K562 (cell line): ENCODE measurements at regions not wholly inside any gene's neighbourhood (a gene's known extent, or its start where the extent isn't known, plus 50 kb on each side); places are given as distances from the start of the nearest gene placed in this dataset.

Experiments used
- CEBPB ChIP-seq: fragments of 450-650 bp; IDR thresholded peaks from 2 replicates; pipeline ENCODE4 v1.6.1; 2016; ENCODE audit warnings: missing genetic modification characterization, missing compliant biosample characterization
- ESRRB ChIP-seq: fragments of 250-450 bp; sonication (Bioruptor Pico); IDR thresholded peaks from 2 replicates; pipeline ENCODE4 v1.5.0; 2020; ENCODE audit warnings: mild to moderate bottlenecking, moderate library complexity, borderline replicate concordance
- GABPA ChIP-seq: fragments of 200-800 bp; sonication (Bioruptor generic); conservative IDR thresholded peaks from 2 replicates; pipeline ENCODE4 v1.6.1; 2016; ENCODE audit warnings: low read depth, missing genetic modification characterization, missing compliant biosample characterization
- GATAD2A ChIP-seq: fragments of 450-650 bp; IDR thresholded peaks from 2 replicates; pipeline ENCODE4 v1.6.1; 2017
- TAF7 ChIP-seq: fragments of 450-650 bp; IDR thresholded peaks from 2 replicates; pipeline ENCODE4 v1.6.1; 2016; ENCODE audit warnings: missing genetic modification characterization, missing compliant biosample characterization
- ZKSCAN1 ChIP-seq: fragments of 150-350 bp; IDR thresholded peaks from 2 replicates; pipeline ENCODE4 v1.6.1; 2016; ENCODE audit warnings: low read depth, low read length
- ZNF23 ChIP-seq: fragments of 250-450 bp; sonication (Bioruptor Pico); IDR thresholded peaks from 2 replicates; pipeline ENCODE4 v1.4.0; 2020; ENCODE audit warnings: mild to moderate bottlenecking
- TF ChIP-seq, protein P1 (sequence below), 3 experiments: IDR thresholded peaks in 2 of 3; conservative IDR thresholded peaks in 1 of 3; 2 replicates each; pipeline ENCODE4 v1.5.1; 2011 to 2012; ENCODE audit warnings: low read length in 3 of 3, mild to moderate bottlenecking in 3 of 3, control low read depth in 2 of 3, improper control_type of control experiment in 1 of 3, inconsistent platforms in 1 of 3, low read depth in 1 of 3, mixed read lengths in 1 of 3, moderate library complexity in 1 of 3; ENCODE audit not compliant: insufficient read depth in 2 of 3
- TF ChIP-seq, protein P2 (sequence below): sonication (generic); formaldehyde crosslinking; IDR thresholded peaks from 2 replicates; pipeline ENCODE4 v1.5.0; 2020; ENCODE audit warnings: missing genetic modification reagents

DNA sequence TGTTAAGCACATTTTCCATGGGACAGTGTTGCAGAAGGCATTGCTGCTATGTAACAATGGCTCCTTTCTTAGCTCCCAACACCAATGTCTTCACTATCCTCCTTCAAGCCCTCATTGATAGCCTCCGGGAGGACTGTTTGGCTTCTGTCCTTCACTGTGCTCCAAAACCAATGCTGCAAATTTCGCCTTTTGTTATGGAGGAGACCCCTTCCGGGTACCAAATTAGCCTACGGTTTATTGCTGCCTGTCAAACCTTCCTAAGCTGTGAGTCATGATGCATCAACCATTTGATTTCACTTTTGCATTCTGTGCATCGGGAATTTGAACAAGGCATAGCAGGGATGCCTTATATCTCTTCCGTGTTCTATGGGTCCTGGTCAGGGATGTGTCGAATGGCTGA, 432.9 kb downstream of the GATA3 start:
- TF ChIP-seq, protein P1, sequence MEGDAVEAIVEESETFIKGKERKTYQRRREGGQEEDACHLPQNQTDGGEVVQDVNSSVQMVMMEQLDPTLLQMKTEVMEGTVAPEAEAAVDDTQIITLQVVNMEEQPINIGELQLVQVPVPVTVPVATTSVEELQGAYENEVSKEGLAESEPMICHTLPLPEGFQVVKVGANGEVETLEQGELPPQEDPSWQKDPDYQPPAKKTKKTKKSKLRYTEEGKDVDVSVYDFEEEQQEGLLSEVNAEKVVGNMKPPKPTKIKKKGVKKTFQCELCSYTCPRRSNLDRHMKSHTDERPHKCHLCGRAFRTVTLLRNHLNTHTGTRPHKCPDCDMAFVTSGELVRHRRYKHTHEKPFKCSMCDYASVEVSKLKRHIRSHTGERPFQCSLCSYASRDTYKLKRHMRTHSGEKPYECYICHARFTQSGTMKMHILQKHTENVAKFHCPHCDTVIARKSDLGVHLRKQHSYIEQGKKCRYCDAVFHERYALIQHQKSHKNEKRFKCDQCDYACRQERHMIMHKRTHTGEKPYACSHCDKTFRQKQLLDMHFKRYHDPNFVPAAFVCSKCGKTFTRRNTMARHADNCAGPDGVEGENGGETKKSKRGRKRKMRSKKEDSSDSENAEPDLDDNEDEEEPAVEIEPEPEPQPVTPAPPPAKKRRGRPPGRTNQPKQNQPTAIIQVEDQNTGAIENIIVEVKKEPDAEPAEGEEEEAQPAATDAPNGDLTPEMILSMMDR (IDR thresholded peaks at IDR 0.05 in 2 of 3, conservative IDR thresholded peaks at IDR 0.05 in 1 of 3; ENCODE audit: insufficient read depth in 2 of 3, low read depth in 1 of 3, low read length in 3 of 3): no peak
- no peak for TF ChIP-seq CEBPB (tag)
- TF ChIP-seq, protein P2, sequence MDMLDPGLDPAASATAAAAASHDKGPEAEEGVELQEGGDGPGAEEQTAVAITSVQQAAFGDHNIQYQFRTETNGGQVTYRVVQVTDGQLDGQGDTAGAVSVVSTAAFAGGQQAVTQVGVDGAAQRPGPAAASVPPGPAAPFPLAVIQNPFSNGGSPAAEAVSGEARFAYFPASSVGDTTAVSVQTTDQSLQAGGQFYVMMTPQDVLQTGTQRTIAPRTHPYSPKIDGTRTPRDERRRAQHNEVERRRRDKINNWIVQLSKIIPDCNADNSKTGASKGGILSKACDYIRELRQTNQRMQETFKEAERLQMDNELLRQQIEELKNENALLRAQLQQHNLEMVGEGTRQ (CRISPR knock-in tag): no peak
- no peak for TF ChIP-seq GABPA (tag)
- TF ChIP-seq GATAD2A: no peak
- no peak for TF ChIP-seq TAF7 (tag)
- TF ChIP-seq ESRRB: no peak
- no peak for TF ChIP-seq ZKSCAN1
- TF ChIP-seq ZNF23 (CRISPR knock-in tag): no peak
